ENCODE measurements at regions not wholly inside any gene's neighbourhood (a gene's known extent, or its start where the extent isn't known, plus 50 kb on each side); places are given as distances from the start of the nearest gene placed in this dataset.
A peak's percentile ranks its signal among the peaks of the same experiment; 100 is the strongest.

DNA sequence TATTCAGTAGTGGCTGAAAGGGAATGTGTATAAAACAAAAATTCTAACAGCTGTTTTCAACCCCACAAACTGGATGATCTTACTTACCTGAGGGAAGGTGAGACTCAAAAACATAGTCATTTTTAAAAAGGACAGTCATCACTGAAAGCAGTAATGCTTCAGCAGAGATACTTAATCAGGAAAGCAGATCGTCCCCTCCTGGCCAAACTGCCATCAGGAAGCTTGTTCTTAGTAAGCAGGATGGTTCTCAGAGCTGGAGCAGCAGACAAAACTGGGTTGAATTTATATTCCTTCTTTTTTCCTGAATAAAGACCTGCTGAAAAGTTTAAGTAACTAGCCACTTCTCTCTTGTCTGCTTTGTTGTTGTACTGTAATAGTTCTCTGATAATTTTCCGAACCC lies 1156.5 kb downstream of the OLFM4 start:
- POLR2A ChIA-PET, result no interaction called here
- TF ChIP-seq PKNOX1 (IDR thresholded peaks at IDR 0.05) (no peak), SUZ12 (IDR thresholded peaks at IDR 0.05) (no peak), FOXK2 (IDR thresholded peaks at IDR 0.05) (no peak), CTBP1 (IDR thresholded peaks at IDR 0.05; ENCODE audit: borderline replicate concordance) (no peak), FOXM1 (IDR thresholded peaks at IDR 0.05; ENCODE audit: borderline replicate concordance) (no peak), BHLHE40 (IDR thresholded peaks at IDR 0.05; ENCODE audit: borderline replicate concordance) (no peak), HDGF (IDR thresholded peaks at IDR 0.05; ENCODE audit: borderline replicate concordance) (no peak), L3MBTL2 (conservative IDR thresholded peaks at IDR 0.05) (no peak)
- no peak for DNase-seq (ENCODE audit: extremely low spot score)
- CTCF ChIA-PET, result interaction anchor here (0.8 to 1.1 kb wide), 3 partner anchors 19 to 1060 kb away, joined by 4 to 6 read pairs (median 5); no protein-coding TSS in a partner anchor

DNA sequence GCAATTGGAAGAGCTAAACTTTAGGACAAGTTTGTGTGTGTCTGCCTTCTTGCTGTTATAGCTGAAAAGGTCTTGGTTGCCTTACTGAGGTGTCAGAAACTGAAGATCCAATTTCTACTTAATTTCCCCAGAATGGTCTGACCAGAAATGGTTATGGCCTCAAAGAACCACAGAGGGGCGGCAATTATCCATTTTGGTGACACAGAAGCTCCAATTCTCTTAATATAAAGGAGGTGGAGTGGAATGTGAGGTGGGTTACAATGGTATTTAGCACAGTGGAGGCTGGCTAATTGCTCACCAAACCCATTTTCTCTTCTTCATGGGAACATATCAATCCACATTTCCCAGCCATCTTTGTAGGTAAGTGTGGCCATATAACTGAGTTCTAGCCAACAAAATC lies 1157.2 kb downstream of the OLFM4 start:
- no peak for TF ChIP-seq LEF1 (IDR thresholded peaks at IDR 0.05; ENCODE audit: borderline replicate concordance)
- TF ChIP-seq ELF4 (IDR thresholded peaks at IDR 0.05), result no peak
- TF ChIP-seq SUZ12 (IDR thresholded peaks at IDR 0.05), result no peak
- no peak for TF ChIP-seq L3MBTL2 (conservative IDR thresholded peaks at IDR 0.05)
- TF ChIP-seq NFRKB (IDR thresholded peaks at IDR 0.05), result no peak
- no peak for TF ChIP-seq SP1 (IDR thresholded peaks at IDR 0.05)
- TF ChIP-seq TARDBP (IDR thresholded peaks at IDR 0.05), result no peak
- TF ChIP-seq FOXA1 (IDR thresholded peaks at IDR 0.05), result no peak
- ChIA-PET CTCF (interaction anchor here (0.8 to 1.1 kb wide), 3 partner anchors 20 to 1059 kb away, joined by 4 to 6 read pairs (median 5); no protein-coding TSS in a partner anchor), POLR2A (no interaction called here)
- DNase-seq (ENCODE audit: extremely low spot score), result peak; percentile 20

DNA sequence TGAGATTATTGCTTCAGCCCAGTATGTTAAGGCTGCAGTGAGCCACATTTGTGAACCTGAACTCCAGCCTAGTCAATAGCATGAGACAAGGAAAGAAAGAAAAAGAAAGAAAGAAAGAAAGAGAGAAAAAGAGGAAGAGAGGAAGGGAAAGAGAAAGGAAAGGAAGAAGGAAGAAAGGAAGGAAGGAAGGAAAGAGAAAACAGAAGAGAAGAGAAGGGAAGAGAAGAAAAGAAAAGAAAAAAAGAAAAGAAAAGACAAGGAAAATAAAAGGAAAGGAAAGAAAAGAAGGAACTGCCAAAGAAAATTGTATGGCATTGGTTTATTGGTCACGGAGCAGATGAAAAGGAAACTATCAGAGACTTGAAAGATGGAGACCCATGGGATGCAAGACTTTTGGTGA lies 1158.8 kb downstream of the OLFM4 start:
- POLR2A ChIA-PET, result no interaction called here
- CTCF ChIA-PET, result no interaction called here
- TF ChIP-seq ELF4 (IDR thresholded peaks at IDR 0.05) (no peak), CTBP1 (IDR thresholded peaks at IDR 0.05; ENCODE audit: borderline replicate concordance) (no peak), FOXA1 (IDR thresholded peaks at IDR 0.05) (no peak), SP1 (IDR thresholded peaks at IDR 0.05) (no peak), HDGF (IDR thresholded peaks at IDR 0.05; ENCODE audit: borderline replicate concordance) (no peak), SUZ12 (IDR thresholded peaks at IDR 0.05) (no peak), ARNT (IDR thresholded peaks at IDR 0.05) (no peak), ZNF384 (IDR thresholded peaks at IDR 0.05) (no peak), L3MBTL2 (conservative IDR thresholded peaks at IDR 0.05) (no peak), FOXK2 (IDR thresholded peaks at IDR 0.05) (no peak), NFRKB (IDR thresholded peaks at IDR 0.05) (no peak), FOXM1 (IDR thresholded peaks at IDR 0.05; ENCODE audit: borderline replicate concordance) (no peak), TARDBP (IDR thresholded peaks at IDR 0.05) (no peak)
- DNase-seq (ENCODE audit: extremely low spot score), result no peak

GRCh38 chr13:54194233-54195024 lies 1165.8 kb downstream of the OLFM4 start:
- DNase-seq (ENCODE audit: extremely low spot score), result no peak
- ChIA-PET CTCF (no interaction called here), POLR2A (interaction anchor here (0.6 kb wide), 1 partner anchor 199 kb away, joined by 3 read pairs; no protein-coding TSS in a partner anchor)
- no peak for TF ChIP-seq SUZ12 (IDR thresholded peaks at IDR 0.05)
- TF ChIP-seq L3MBTL2 (conservative IDR thresholded peaks at IDR 0.05), result no peak
- no peak for TF ChIP-seq CTBP1 (IDR thresholded peaks at IDR 0.05; ENCODE audit: borderline replicate concordance)
- TF ChIP-seq BHLHE40 (IDR thresholded peaks at IDR 0.05; ENCODE audit: borderline replicate concordance), result no peak
- no peak for TF ChIP-seq SP1 (IDR thresholded peaks at IDR 0.05)
- no peak for TF ChIP-seq NFRKB (IDR thresholded peaks at IDR 0.05)
- no peak for TF ChIP-seq PKNOX1 (IDR thresholded peaks at IDR 0.05)
- TF ChIP-seq ZNF384 (IDR thresholded peaks at IDR 0.05), result no peak
- TF ChIP-seq ELF4 (IDR thresholded peaks at IDR 0.05), result no peak
- no peak for TF ChIP-seq ARNT (IDR thresholded peaks at IDR 0.05)
- no peak for TF ChIP-seq FOXK2 (IDR thresholded peaks at IDR 0.05)
- TF ChIP-seq FOXM1 (IDR thresholded peaks at IDR 0.05; ENCODE audit: borderline replicate concordance), result no peak
- no peak for TF ChIP-seq TARDBP (IDR thresholded peaks at IDR 0.05)
- TF ChIP-seq HDGF (IDR thresholded peaks at IDR 0.05; ENCODE audit: borderline replicate concordance), result no peak
- TF ChIP-seq LEF1 (IDR thresholded peaks at IDR 0.05; ENCODE audit: borderline replicate concordance), result no peak
- no peak for TF ChIP-seq FOXA1 (IDR thresholded peaks at IDR 0.05)

DNA sequence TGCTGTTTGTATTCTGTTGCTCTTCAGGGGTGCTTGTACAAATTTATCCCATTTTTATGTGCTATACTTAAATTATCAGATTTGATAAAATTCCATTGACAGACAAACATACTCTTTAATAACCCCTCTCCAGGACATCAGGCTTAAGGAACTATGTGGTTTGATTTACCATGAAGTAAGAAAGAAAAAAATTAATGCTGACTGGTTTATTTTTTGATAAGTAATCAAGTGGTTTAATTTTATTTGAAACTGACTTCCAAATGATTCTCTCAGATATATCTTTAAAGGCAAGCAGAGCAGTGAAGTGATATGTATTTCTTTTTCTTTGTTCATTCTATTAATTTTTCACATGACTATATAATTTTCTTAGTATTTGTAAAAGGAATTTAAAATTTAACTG lies 1168.1 kb downstream of the OLFM4 start:
- DNase-seq (ENCODE audit: extremely low spot score), result no peak
- TF ChIP-seq NFRKB (IDR thresholded peaks at IDR 0.05) (no peak), SUZ12 (IDR thresholded peaks at IDR 0.05) (no peak), FOXK2 (IDR thresholded peaks at IDR 0.05) (no peak), LEF1 (IDR thresholded peaks at IDR 0.05; ENCODE audit: borderline replicate concordance) (no peak), ELF4 (IDR thresholded peaks at IDR 0.05) (no peak), ARNT (IDR thresholded peaks at IDR 0.05) (no peak), FOXA1 (IDR thresholded peaks at IDR 0.05) (no peak), FOXM1 (IDR thresholded peaks at IDR 0.05; ENCODE audit: borderline replicate concordance) (no peak)
- ChIA-PET POLR2A (no interaction called here), CTCF (no interaction called here)

DNA sequence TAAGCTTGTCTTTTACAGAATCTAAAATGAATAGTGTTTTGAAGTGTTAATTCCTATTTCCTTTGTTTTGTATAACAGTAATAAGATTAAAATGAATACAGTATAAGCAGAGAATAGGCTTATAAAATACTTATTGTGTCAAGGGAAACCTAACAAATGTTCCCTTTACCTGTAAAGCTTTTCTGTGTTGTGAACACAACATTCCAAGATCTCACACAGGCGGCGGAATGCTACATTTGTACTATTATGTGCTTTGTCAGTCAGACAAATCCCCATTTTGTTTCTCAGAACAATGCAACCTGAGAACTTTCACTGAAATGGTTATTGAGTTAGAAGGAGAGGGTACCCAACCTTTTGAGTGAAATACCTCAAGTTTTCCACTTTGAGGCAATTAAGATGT lies 1170.3 kb downstream of the OLFM4 start:
- CTCF ChIA-PET, result no interaction called here
- POLR2A ChIA-PET, result no interaction called here
- TF ChIP-seq L3MBTL2 (conservative IDR thresholded peaks at IDR 0.05), result no peak
- TF ChIP-seq TARDBP (IDR thresholded peaks at IDR 0.05), result no peak
- TF ChIP-seq SUZ12 (IDR thresholded peaks at IDR 0.05), result no peak
- no peak for TF ChIP-seq ARNT (IDR thresholded peaks at IDR 0.05)
- no peak for TF ChIP-seq HDGF (IDR thresholded peaks at IDR 0.05; ENCODE audit: borderline replicate concordance)
- TF ChIP-seq NFRKB (IDR thresholded peaks at IDR 0.05), result no peak
- no peak for TF ChIP-seq BHLHE40 (IDR thresholded peaks at IDR 0.05; ENCODE audit: borderline replicate concordance)
- TF ChIP-seq FOXM1 (IDR thresholded peaks at IDR 0.05; ENCODE audit: borderline replicate concordance), result no peak
- TF ChIP-seq ZNF384 (IDR thresholded peaks at IDR 0.05), result no peak
- no peak for TF ChIP-seq FOXA1 (IDR thresholded peaks at IDR 0.05)
- TF ChIP-seq PKNOX1 (IDR thresholded peaks at IDR 0.05), result no peak
- TF ChIP-seq FOXK2 (IDR thresholded peaks at IDR 0.05), result no peak
- no peak for TF ChIP-seq CTBP1 (IDR thresholded peaks at IDR 0.05; ENCODE audit: borderline replicate concordance)
- TF ChIP-seq ELF4 (IDR thresholded peaks at IDR 0.05), result no peak

More for the DNA sequence above, 1170.3 kb downstream of the OLFM4 start:
- no peak for DNase-seq (ENCODE audit: extremely low spot score)
